ENCODE measurements at regions not wholly inside any gene's neighbourhood (a gene's known extent, or its start where the extent isn't known, plus 50 kb on each side); places are given as distances from the start of the nearest gene placed in this dataset.

DNA sequence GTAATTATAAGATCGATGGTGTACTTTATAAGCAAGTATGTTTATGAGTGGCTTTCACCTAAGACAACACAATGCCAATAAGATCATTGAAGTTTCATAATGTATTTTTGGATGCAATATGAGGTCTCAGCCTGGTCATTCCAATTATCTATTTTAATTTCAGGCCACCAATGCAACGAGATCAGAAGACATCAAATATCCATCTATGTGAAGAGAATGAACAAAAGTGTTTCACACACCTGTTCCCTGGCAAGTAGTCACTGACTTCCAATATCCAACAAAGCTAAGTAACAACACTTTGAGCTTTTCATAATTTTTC, 53.6 kb upstream of the TMCO5A start:
- ATAC-seq (no peak), FAIRE-seq (no peak), DNase-seq (ENCODE audit: low read depth in 1 of 2, low spot score in 1 of 2) (no peak)
- 7% methylated on average over 2 of the region's 2 CpGs for WGBS (ENCODE audit: missing lambda C conversion rate)
- Histone ChIP-seq H3K27ac (no peak overlapping the region), H3K4me3 (no peak overlapping the region), H3K4me1 (no peaks in the 10 kb centered on the region), H3K9me3 (no peaks in the 10 kb centered on the region), H3K4me2 (no peak overlapping the region)
- POLR2A ChIA-PET: no interaction called here
- TF ChIP-seq EP300 (IDR thresholded peaks at IDR 0.05) (no peak), CHD4 (IDR thresholded peaks at IDR 0.05; ENCODE audit: borderline replicate concordance) (no peak), RARB (CRISPR knock-in tag; IDR thresholded peaks at IDR 0.05) (no peak), JUNB (IDR thresholded peaks at IDR 0.05) (no peak), USF2 (IDR thresholded peaks at IDR 0.05) (no peak), HOXB5 (CRISPR knock-in tag; IDR thresholded peaks at IDR 0.05) (no peak), PHF8 (IDR thresholded peaks at IDR 0.05; ENCODE audit: borderline replicate concordance, low read depth) (no peak), EHF (CRISPR knock-in tag; IDR thresholded peaks at IDR 0.05) (no peak), NPAS2 (CRISPR knock-in tag; IDR thresholded peaks at IDR 0.05; ENCODE audit: borderline replicate concordance) (no peak), CHD2 (IDR thresholded peaks at IDR 0.05; ENCODE audit: low read length, partially characterized antibody) (no peak), ZNF302 (CRISPR knock-in tag; IDR thresholded peaks at IDR 0.05) (no peak), ZSCAN20 (CRISPR knock-in tag; IDR thresholded peaks at IDR 0.05) (no peak)
- TF ChIP-seq, protein P1, sequence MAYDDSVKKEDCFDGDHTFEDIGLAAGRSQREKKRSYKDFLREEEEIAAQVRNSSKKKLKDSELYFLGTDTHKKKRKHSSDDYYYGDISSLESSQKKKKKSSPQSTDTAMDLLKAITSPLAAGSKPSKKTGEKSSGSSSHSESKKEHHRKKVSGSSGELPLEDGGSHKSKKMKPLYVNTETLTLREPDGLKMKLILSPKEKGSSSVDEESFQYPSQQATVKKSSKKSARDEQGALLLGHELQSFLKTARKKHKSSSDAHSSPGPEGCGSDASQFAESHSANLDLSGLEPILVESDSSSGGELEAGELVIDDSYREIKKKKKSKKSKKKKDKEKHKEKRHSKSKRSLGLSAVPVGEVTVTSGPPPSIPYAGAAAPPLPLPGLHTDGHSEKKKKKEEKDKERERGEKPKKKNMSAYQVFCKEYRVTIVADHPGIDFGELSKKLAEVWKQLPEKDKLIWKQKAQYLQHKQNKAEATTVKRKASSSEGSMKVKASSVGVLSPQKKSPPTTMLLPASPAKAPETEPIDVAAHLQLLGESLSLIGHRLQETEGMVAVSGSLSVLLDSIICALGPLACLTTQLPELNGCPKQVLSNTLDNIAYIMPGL (CRISPR knock-in tag; IDR thresholded peaks at IDR 0.05; ENCODE audit: borderline replicate concordance): no peak
- CTCF ChIA-PET: interaction anchor here (0.8 to 3.0 kb wide), 9 partner anchors 11 to 742 kb away, joined by 3 to 21 read pairs (median 4); no protein-coding TSS in a partner anchor

- CTCF ChIA-PET: interaction anchor here (1.0 to 3.0 kb wide), 7 partner anchors 10 to 742 kb away, joined by 3 to 21 read pairs (median 4); no protein-coding TSS in a partner anchor
- Histone ChIP-seq H3K9me3 (no peaks in the 10 kb centered on the region), H3K4me2 (no peak overlapping the region), H3K4me3 (no peak overlapping the region), H3K27ac (no peak overlapping the region), H3K4me1 (no peaks in the 10 kb centered on the region)
- ATAC-seq (no peak), FAIRE-seq (no peak), DNase-seq (ENCODE audit: low read depth in 1 of 2, low spot score in 1 of 2) (no peak)
- POLR2A ChIA-PET: no interaction called here
- WGBS (ENCODE audit: missing lambda C conversion rate): 47% methylated on average over 8 of the region's 8 CpGs
- TF ChIP-seq CEBPB (IDR thresholded peaks at IDR 0.05) (no peak), JUNB (IDR thresholded peaks at IDR 0.05) (no peak), HOXA7 (CRISPR knock-in tag; IDR thresholded peaks at IDR 0.05) (no peak), RAD21 (conservative IDR thresholded peaks at IDR 0.05 in 1 of 2, IDR thresholded peaks at IDR 0.05 in 1 of 2) (no peak), HOXB13 (CRISPR knock-in tag; IDR thresholded peaks at IDR 0.05; ENCODE audit: low read depth) (no peak), EP300 (IDR thresholded peaks at IDR 0.05) (no peak), MAFK (IDR thresholded peaks at IDR 0.05; ENCODE audit: partially characterized antibody) (no peak), CHD4 (IDR thresholded peaks at IDR 0.05; ENCODE audit: borderline replicate concordance) (no peak), NFE2L2 (conservative IDR thresholded peaks at IDR 0.05; ENCODE audit: low read length) (no peak), CHD2 (IDR thresholded peaks at IDR 0.05; ENCODE audit: low read length, partially characterized antibody) (no peak), RFX5 (IDR thresholded peaks at IDR 0.05) (no peak), REST (IDR thresholded peaks at IDR 0.05) (no peak), FOXS1 (CRISPR knock-in tag; IDR thresholded peaks at IDR 0.05) (no peak)
These were observed 53.0 kb upstream of the TMCO5A start for GRCh38 chr15:37881237-37882013.

Data from A549 (cell line).